Vagina (tissue), 2 donors: ENCODE measurements at regions not wholly inside any gene's neighbourhood (a gene's known extent, or its start where the extent isn't known, plus 50 kb on each side); places are given as distances from the start of the nearest gene placed in this dataset.
A peak's percentile ranks its signal among the peaks of the same experiment; 100 is the strongest.
"Not testable (repeated sequence)": the region's sequence is repeated elsewhere in the genome, so short reads cannot be mapped to it uniquely, and the experiment has no call there.

Experiments
- DNase-seq, 2 donors: peaks; one replicate each; pipeline ENCODE4 v3.0.0-alpha.2; 2017; ENCODE audit errors: extremely low spot score in 2 of 2
- H3K27ac ChIP-seq: fragments of 200-600 bp; sonication (generic); one replicate; pipeline ENCODE4 v1.5.1; 2019
- H3K27me3 ChIP-seq: fragments of 200-600 bp; sonication (generic); one replicate; pipeline ENCODE4 v1.5.1; 2019
- H3K36me3 ChIP-seq, 2 donors: fragments of 200-600 bp; sonication (generic); one replicate each; pipeline ENCODE4 v1.5.1; 2017 to 2019
- H3K4me1 ChIP-seq: fragments of 200-600 bp; sonication (generic); one replicate; pipeline ENCODE4 v1.5.1; 2019
- H3K4me3 ChIP-seq, 2 donors: fragments of 200-600 bp; sonication (generic); 1 replicate in 1 of 2; 2 replicates in 1 of 2; pipeline ENCODE4 v1.5.1; 2016 to 2019
- H3K9me3 ChIP-seq: fragments of 200-600 bp; sonication (generic); one replicate; pipeline ENCODE4 v1.5.1; 2019
- CTCF ChIP-seq, 3 experiments: fragments of 450-650 bp in 2 of 3; fragments of 200-600 bp in 1 of 3; sonication (generic) in 1 of 3; IDR thresholded peaks; one replicate each; pipeline ENCODE4 v1.5.1; 2017 to 2019; ENCODE audit warnings: antibody characterized with exemption in 3 of 3, mild to moderate bottlenecking in 2 of 3, moderate library complexity in 2 of 3
- POLR2A ChIP-seq, 2 donors: fragments of 450-650 bp; IDR thresholded peaks; one replicate each; pipeline ENCODE4 v1.6.1; 2017; ENCODE audit warnings: antibody characterized with exemption in 2 of 2, mild to moderate bottlenecking in 2 of 2, moderate library complexity in 2 of 2
- POLR2AphosphoS5 ChIP-seq, 2 donors: sonication (generic); formaldehyde crosslinking; IDR thresholded peaks; one replicate each; pipeline ENCODE4 v1.9.0; 2017; ENCODE audit warnings: antibody characterized with exemption in 2 of 2, mild to moderate bottlenecking in 2 of 2, low read depth in 1 of 2; ENCODE audit not compliant: insufficient read depth in 1 of 2
- intact Hi-C: fragments of 100-400 bp; cut with DNase I; formaldehyde crosslinking; loops from one replicate; pipeline ENCODE4 v1.15.1; 2023

- Histone ChIP-seq H3K9me3 (no peaks in the 10 kb centered on the region), H3K36me3 (no peaks in the 10 kb centered on the region), H3K27me3 (no peaks in the 10 kb centered on the region), H3K4me1 (peaks cover 26% of the 10 kb centered on the region), H3K4me3 (no peak overlapping the region), H3K27ac (no peak overlapping the region)
- intact Hi-C loops = no loop called here
- TF ChIP-seq POLR2A (IDR thresholded peaks at IDR 0.05) (no peak), POLR2AphosphoS5 (IDR thresholded peaks at IDR 0.05; ENCODE audit: insufficient read depth in 1 of 2, low read depth in 1 of 2) (no peak), CTCF (IDR thresholded peaks at IDR 0.05) (no peak)
- DNase-seq = no peak
These were observed 69.9 kb upstream of the PSME4 start for GRCh38 chr2:54040685-54041084.

DNA sequence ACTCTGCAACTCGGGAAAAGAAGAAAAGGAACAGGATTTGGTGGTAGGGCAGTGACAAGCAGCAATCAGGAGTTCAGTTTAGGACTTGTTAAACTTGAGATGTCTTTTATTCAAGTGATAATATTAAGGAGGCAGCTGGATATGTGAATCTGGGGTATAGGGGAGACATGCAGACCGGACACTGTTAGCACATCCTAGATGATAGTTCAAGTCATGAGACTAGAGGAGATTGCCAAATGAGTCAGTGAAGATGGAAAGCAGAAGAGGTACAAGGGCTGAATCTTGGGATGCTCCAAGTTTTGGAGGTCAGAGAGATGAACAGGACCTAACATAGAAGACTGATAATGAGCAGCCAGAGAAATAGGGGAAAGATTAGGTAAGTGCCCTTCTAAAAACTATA, 69.5 kb upstream of the PSME4 start:
- Histone ChIP-seq H3K27ac (peak overlapping the region; percentile 34), H3K4me1 (peaks cover 26% of the 10 kb centered on the region), H3K4me3 (no peak overlapping the region), H3K27me3 (no peaks in the 10 kb centered on the region), H3K36me3 (no peaks in the 10 kb centered on the region), H3K9me3 (no peaks in the 10 kb centered on the region)
- intact Hi-C loops = no loop called here
- TF ChIP-seq POLR2AphosphoS5 (IDR thresholded peaks at IDR 0.05; ENCODE audit: insufficient read depth in 1 of 2, low read depth in 1 of 2) = no peak
- no peak for TF ChIP-seq CTCF (IDR thresholded peaks at IDR 0.05)
- no peak for TF ChIP-seq POLR2A (IDR thresholded peaks at IDR 0.05)
- no peak for DNase-seq

DNA sequence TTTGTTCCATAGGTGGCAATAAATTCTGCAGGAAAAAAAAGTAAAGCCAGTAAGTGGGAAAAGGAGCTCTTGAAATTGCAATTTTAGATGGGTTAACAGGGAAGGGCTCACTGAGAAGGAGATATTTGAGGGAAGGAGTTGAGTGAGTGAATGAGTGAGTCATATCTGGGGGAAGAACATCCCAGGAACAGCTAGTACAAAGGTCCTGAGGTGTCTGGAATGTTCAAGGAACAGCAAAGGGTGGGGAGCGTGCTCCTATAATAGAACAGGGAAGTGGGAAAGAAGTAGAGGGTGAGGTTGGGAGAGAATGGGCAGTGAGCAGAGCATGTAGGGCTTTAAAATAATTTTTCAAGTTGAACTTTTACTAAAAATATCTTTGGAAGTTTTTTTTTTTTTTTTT, 68.0 kb upstream of the PSME4 start:
- Histone ChIP-seq H3K4me3 (no peak overlapping the region), H3K9me3 (no peaks in the 10 kb centered on the region), H3K36me3 (no peaks in the 10 kb centered on the region), H3K27me3 (no peaks in the 10 kb centered on the region), H3K4me1 (peaks cover 26% of the 10 kb centered on the region), H3K27ac (no peak overlapping the region)
- DNase-seq = no peak
- TF ChIP-seq CTCF (IDR thresholded peaks at IDR 0.05) (no peak), POLR2AphosphoS5 (IDR thresholded peaks at IDR 0.05; ENCODE audit: insufficient read depth in 1 of 2, low read depth in 1 of 2) (no peak), POLR2A (IDR thresholded peaks at IDR 0.05) (no peak)
- intact Hi-C loops = no loop called here

DNA sequence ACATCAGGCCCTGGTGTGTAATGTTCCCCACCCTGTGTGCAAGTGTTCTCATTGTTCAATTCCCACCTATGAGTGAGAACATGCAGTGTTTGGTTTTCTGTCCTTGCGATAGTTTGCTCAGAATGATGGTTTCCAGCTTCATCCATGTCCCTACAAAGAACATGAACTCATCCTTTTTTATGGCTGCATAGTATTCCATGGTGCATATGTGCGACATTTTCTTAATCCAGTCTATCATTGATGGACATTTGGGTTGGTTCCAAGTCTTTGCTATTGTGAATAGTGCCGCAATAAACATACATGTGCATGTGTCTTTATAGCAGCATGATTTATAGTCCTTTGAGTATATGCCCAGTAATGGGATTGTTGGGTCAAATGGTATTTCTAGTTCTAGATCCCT, 60.5 kb upstream of the PSME4 start:
- intact Hi-C loops, H3K4me3 ChIP-seq, H3K27ac ChIP-seq, H3K4me1 ChIP-seq, DNase-seq, H3K27me3 ChIP-seq, H3K9me3 ChIP-seq, H3K36me3 ChIP-seq: not testable (repeated sequence)

DNA sequence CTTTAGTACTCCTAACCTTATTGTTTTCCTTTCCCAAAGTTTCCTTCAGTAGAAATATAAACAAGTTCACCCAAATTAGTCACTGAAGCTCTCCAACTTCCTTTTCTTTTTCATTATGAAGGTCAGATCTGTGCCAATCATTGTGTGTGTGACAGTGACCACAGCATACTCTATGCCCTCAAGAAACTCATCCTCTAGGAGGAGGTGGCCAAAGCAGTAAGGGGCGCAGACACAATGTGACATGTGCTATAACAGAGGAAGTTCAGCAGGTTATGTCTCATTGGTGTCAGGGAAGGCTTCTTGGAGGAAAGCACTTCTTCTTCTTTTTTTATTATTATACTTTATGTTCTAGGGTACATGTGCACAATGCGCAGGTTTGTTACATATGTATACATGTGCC, 60.0 kb upstream of the PSME4 start:
- intact Hi-C loops = no loop called here
- Histone ChIP-seq H3K27me3 (no peaks in the 10 kb centered on the region), H3K4me1 (peaks cover 9% of the 10 kb centered on the region), H3K4me3 (no peak overlapping the region), H3K27ac (no peak overlapping the region), H3K9me3 (no peaks in the 10 kb centered on the region), H3K36me3 (no peaks in the 10 kb centered on the region)
- no peak for DNase-seq
- no peak for TF ChIP-seq POLR2AphosphoS5 (IDR thresholded peaks at IDR 0.05; ENCODE audit: insufficient read depth in 1 of 2, low read depth in 1 of 2)
- no peak for TF ChIP-seq CTCF (IDR thresholded peaks at IDR 0.05)
- no peak for TF ChIP-seq POLR2A (IDR thresholded peaks at IDR 0.05)

GRCh38 chr2:54030396-54030741, 59.6 kb upstream of the PSME4 start:
- intact Hi-C loops = no loop called here
- Histone ChIP-seq H3K4me1 (peaks cover 9% of the 10 kb centered on the region), H3K4me3 (no peak overlapping the region), H3K36me3 (no peaks in the 10 kb centered on the region), H3K9me3 (no peaks in the 10 kb centered on the region), H3K27me3 (no peaks in the 10 kb centered on the region), H3K27ac (peak overlapping the region; percentile 72)
- TF ChIP-seq CTCF (IDR thresholded peaks at IDR 0.05) (no peak), POLR2A (IDR thresholded peaks at IDR 0.05) (no peak), POLR2AphosphoS5 (IDR thresholded peaks at IDR 0.05; ENCODE audit: insufficient read depth in 1 of 2, low read depth in 1 of 2) (no peak)
- no peak for DNase-seq
